ENCODE measurements at regions not wholly inside any gene's neighbourhood (a gene's known extent, or its start where the extent isn't known, plus 50 kb on each side); places are given as distances from the start of the nearest gene placed in this dataset.

GRCh38 chr2:878245-878930, 72.3 kb upstream of the SNTG2 start:
- Histone ChIP-seq H3K4me1 (no peaks in the 10 kb centered on the region), H3K9me3 (no peaks in the 10 kb centered on the region), H3K27me3 (no peaks in the 10 kb centered on the region), H3K4me3 (no peak overlapping the region), H3K27ac (no peak overlapping the region), H3K36me3 (no peaks in the 10 kb centered on the region)
- TF ChIP-seq POLR2A (IDR thresholded peaks at IDR 0.05) = no peak
- TF ChIP-seq CTCF (IDR thresholded peaks at IDR 0.05) = no peak
- TF ChIP-seq POLR2AphosphoS5 (IDR thresholded peaks at IDR 0.05; ENCODE audit: insufficient read depth in 1 of 2, low read depth in 1 of 2) = no peak
- intact Hi-C loops (cut with DNase I) = no loop called here
- DNase-seq (ENCODE audit: extremely low spot score in 2 of 2) = peak; percentile 62 to 90

GRCh38 chr2:877747-878146, 72.9 kb upstream of the SNTG2 start:
- TF ChIP-seq CTCF (IDR thresholded peaks at IDR 0.05) (no peak), POLR2A (IDR thresholded peaks at IDR 0.05) (no peak), POLR2AphosphoS5 (IDR thresholded peaks at IDR 0.05; ENCODE audit: insufficient read depth in 1 of 2, low read depth in 1 of 2) (no peak)
- intact Hi-C loops (cut with DNase I) = no loop called here
- H3K27me3 ChIP-seq = no peaks in the 10 kb centered on the region
- H3K4me3 ChIP-seq = no peak overlapping the region
- H3K27ac ChIP-seq = no peak overlapping the region
- H3K4me1 ChIP-seq = no peaks in the 10 kb centered on the region
- no peaks in the 10 kb centered on the region for H3K36me3 ChIP-seq
- H3K9me3 ChIP-seq = no peaks in the 10 kb centered on the region
- peak in 1 of 2 donors; percentile 92 for DNase-seq (ENCODE audit: extremely low spot score in 2 of 2)

- no peaks in the 10 kb centered on the region for H3K36me3 ChIP-seq
- no peaks in the 10 kb centered on the region for H3K4me1 ChIP-seq
- DNase-seq (ENCODE audit: extremely low spot score in 2 of 2) = peak; percentile 79 to 80
- TF ChIP-seq POLR2A (IDR thresholded peaks at IDR 0.05) (no peak), POLR2AphosphoS5 (IDR thresholded peaks at IDR 0.05; ENCODE audit: insufficient read depth in 1 of 2, low read depth in 1 of 2) (no peak), CTCF (IDR thresholded peaks at IDR 0.05) (no peak)
- H3K27me3 ChIP-seq = no peaks in the 10 kb centered on the region
- no peaks in the 10 kb centered on the region for H3K9me3 ChIP-seq
- H3K4me3 ChIP-seq = no peak overlapping the region
- H3K27ac ChIP-seq = no peak overlapping the region
- intact Hi-C loops (cut with DNase I) = no loop called here
Observed at GRCh38 chr2:875687-876615, 74.7 kb upstream of the SNTG2 start.

- TF ChIP-seq CTCF (IDR thresholded peaks at IDR 0.05) (no peak), POLR2A (IDR thresholded peaks at IDR 0.05) (no peak), POLR2AphosphoS5 (IDR thresholded peaks at IDR 0.05; ENCODE audit: insufficient read depth in 1 of 2, low read depth in 1 of 2) (no peak)
- Histone ChIP-seq H3K4me1 (no peaks in the 10 kb centered on the region), H3K27ac (no peak overlapping the region), H3K36me3 (no peaks in the 10 kb centered on the region), H3K4me3 (no peak overlapping the region), H3K9me3 (no peaks in the 10 kb centered on the region), H3K27me3 (no peaks in the 10 kb centered on the region)
- intact Hi-C loops (cut with DNase I) = no loop called here
- DNase-seq (ENCODE audit: extremely low spot score in 2 of 2) = no peak
Observed at GRCh38 chr2:873651-874580, 76.7 kb upstream of the SNTG2 start.
